Astrocyte (in vitro differentiated cells and primary cell): ENCODE measurements at regions not wholly inside any gene's neighbourhood (a gene's known extent, or its start where the extent isn't known, plus 50 kb on each side); places are given as distances from the start of the nearest gene placed in this dataset.

ENCODE experiments used
- DNase-seq: peaks from one replicate; pipeline ENCODE4 v3.0.0-alpha.2; 2010; ENCODE audit warnings: low read depth
- FAIRE-seq: peaks from 2 replicates; lab custom pipeline; 2011; peaks lifted over from hg19 to GRCh38; lab: Jason Lieb, UNC
- H2AFZ ChIP-seq: 2 replicates; pipeline ENCODE4 v1.6.0; 2012; ENCODE audit warnings: low read depth, low read length, inconsistent platforms
- H3K27ac ChIP-seq: 2 replicates; pipeline ENCODE4 v1.5.1; 2011; ENCODE audit warnings: low read depth, low read length, inconsistent platforms
- H3K27me3 ChIP-seq: 2 replicates; pipeline ENCODE4 v1.6.0; 2011; ENCODE audit warnings: low read length, inconsistent platforms; ENCODE audit not compliant: insufficient read depth
- H3K36me3 ChIP-seq: 2 replicates; pipeline ENCODE4 v1.5.1; 2011; ENCODE audit warnings: low read length, inconsistent platforms; ENCODE audit not compliant: insufficient read depth
- H3K4me1 ChIP-seq: 2 replicates; pipeline ENCODE4 v1.5.1; 2011; ENCODE audit warnings: low read length, inconsistent platforms; ENCODE audit not compliant: insufficient read depth
- H3K4me2 ChIP-seq: 2 replicates; pipeline ENCODE4 v1.6.0; 2012; ENCODE audit warnings: low read length, inconsistent platforms
- H3K4me3 ChIP-seq: 2 replicates; pipeline ENCODE4 v1.5.1; 2011; ENCODE audit warnings: low read depth, mild to moderate bottlenecking, low read length, inconsistent platforms; ENCODE audit not compliant: insufficient read depth
- H3K79me2 ChIP-seq: 2 replicates; pipeline ENCODE4 v1.6.0; 2012; ENCODE audit warnings: mild to moderate bottlenecking, low read length, inconsistent platforms; ENCODE audit not compliant: insufficient read depth
- H3K9ac ChIP-seq: 2 replicates; pipeline ENCODE4 v1.6.0; 2012; ENCODE audit warnings: mild to moderate bottlenecking, low read length, inconsistent platforms
- H3K9me3 ChIP-seq: 2 replicates; pipeline ENCODE4 v1.5.1; 2012; ENCODE audit warnings: low read depth, mild to moderate bottlenecking, low read length, inconsistent platforms; ENCODE audit not compliant: insufficient read depth
- H4K20me1 ChIP-seq: 2 replicates; pipeline ENCODE4 v1.6.0; 2012; ENCODE audit warnings: low read length, inconsistent platforms; ENCODE audit not compliant: insufficient read depth
- H3K27ac Mint-ChIP-seq: one replicate; pipeline ENCODE4 v1.8.0; 2021; ENCODE audit warnings: mild to moderate bottlenecking, mixed read lengths; ENCODE audit not compliant: unreplicated experiment
- H3K27me3 Mint-ChIP-seq: one replicate; pipeline ENCODE4 v1.8.0; 2021; ENCODE audit warnings: low read depth, mixed read lengths; ENCODE audit not compliant: unreplicated experiment
- H3K36me3 Mint-ChIP-seq: one replicate; pipeline ENCODE4 v1.8.0; 2021; ENCODE audit warnings: low read depth, mixed read lengths; ENCODE audit not compliant: unreplicated experiment
- H3K4me1 Mint-ChIP-seq: one replicate; pipeline ENCODE4 v1.8.0; 2021; ENCODE audit warnings: low read depth, mixed read lengths; ENCODE audit not compliant: unreplicated experiment
- H3K4me3 Mint-ChIP-seq: one replicate; pipeline ENCODE4 v1.8.0; 2021; ENCODE audit warnings: mild to moderate bottlenecking, moderate library complexity, mixed read lengths; ENCODE audit not compliant: unreplicated experiment
- H3K9me3 Mint-ChIP-seq: one replicate; pipeline ENCODE4 v1.8.0; 2021; ENCODE audit warnings: mild to moderate bottlenecking, mixed read lengths; ENCODE audit not compliant: unreplicated experiment
- CTCF ChIP-seq: IDR thresholded peaks from 2 replicates; pipeline ENCODE4 v1.5.1; 2011; ENCODE audit warnings: low read depth, mild to moderate bottlenecking, inconsistent platforms, low read length, moderate library complexity; ENCODE audit not compliant: insufficient read depth
- EZH2 ChIP-seq: IDR thresholded peaks from 2 replicates; pipeline ENCODE4 v1.6.1; 2012; ENCODE audit warnings: mild to moderate bottlenecking, low read length, inconsistent platforms; ENCODE audit not compliant: insufficient read depth

DNA sequence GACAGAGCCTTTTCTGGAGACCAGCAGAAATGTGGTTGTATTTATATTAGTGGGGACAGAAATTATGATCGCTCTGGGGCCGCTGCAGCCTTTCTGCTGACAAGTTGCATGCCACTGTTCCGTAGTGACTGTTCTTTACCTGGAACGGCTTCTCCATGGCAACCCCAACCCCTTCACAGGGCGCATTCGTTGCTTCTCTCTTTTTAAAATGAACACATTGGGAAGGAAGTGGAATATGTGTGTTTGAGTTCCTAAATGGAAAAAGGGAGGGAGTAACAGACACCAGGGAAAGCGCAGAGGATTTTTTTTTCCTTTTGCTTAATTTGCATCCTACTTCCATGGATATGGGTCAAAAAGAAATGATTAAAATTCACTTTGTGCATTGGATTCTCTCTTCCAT lies 482.0 kb upstream of the SUCLG2 start:
- Histone ChIP-seq H3K4me1 (no peaks in the 10 kb centered on the region), H3K27me3 (no peaks in the 10 kb centered on the region), H3K79me2 (no peaks in the 10 kb centered on the region), H3K4me3 (no peak overlapping the region), H3K4me2 (no peak overlapping the region), H3K9ac (no peak overlapping the region), H2AFZ (no peak overlapping the region), H3K9me3 (no peaks in the 10 kb centered on the region), H3K36me3 (no peaks in the 10 kb centered on the region), H4K20me1 (no peaks in the 10 kb centered on the region), H3K27ac (no peak overlapping the region)
- TF ChIP-seq EZH2 (no peak), CTCF (no peak)
- DNase-seq (no peak), FAIRE-seq (no peak)
- H3K27me3 Mint-ChIP-seq = no peaks in the 10 kb centered on the region
- H3K4me1 Mint-ChIP-seq = peaks cover 4% of the 10 kb centered on the region
- H3K27ac Mint-ChIP-seq = no peak overlapping the region
- no peak overlapping the region for H3K4me3 Mint-ChIP-seq
- H3K36me3 Mint-ChIP-seq = no peaks in the 10 kb centered on the region
- H3K9me3 Mint-ChIP-seq = no peaks in the 10 kb centered on the region

GRCh38 chr3:68135067-68135466 lies 480.7 kb upstream of the SUCLG2 start:
- Histone ChIP-seq H3K9ac (no peak overlapping the region), H3K4me1 (no peaks in the 10 kb centered on the region), H3K79me2 (no peaks in the 10 kb centered on the region), H2AFZ (no peak overlapping the region), H3K4me3 (no peak overlapping the region), H3K4me2 (no peak overlapping the region), H4K20me1 (no peaks in the 10 kb centered on the region), H3K9me3 (no peaks in the 10 kb centered on the region), H3K27ac (no peak overlapping the region), H3K36me3 (no peaks in the 10 kb centered on the region), H3K27me3 (no peaks in the 10 kb centered on the region)
- Mint-ChIP-seq H3K27me3 (no peaks in the 10 kb centered on the region), H3K4me3 (no peak overlapping the region), H3K36me3 (no peaks in the 10 kb centered on the region), H3K27ac (no peak overlapping the region), H3K4me1 (peaks cover 4% of the 10 kb centered on the region), H3K9me3 (no peaks in the 10 kb centered on the region)
- FAIRE-seq (no peak), DNase-seq (no peak)
- TF ChIP-seq CTCF = no peak
- no peak for TF ChIP-seq EZH2

DNA sequence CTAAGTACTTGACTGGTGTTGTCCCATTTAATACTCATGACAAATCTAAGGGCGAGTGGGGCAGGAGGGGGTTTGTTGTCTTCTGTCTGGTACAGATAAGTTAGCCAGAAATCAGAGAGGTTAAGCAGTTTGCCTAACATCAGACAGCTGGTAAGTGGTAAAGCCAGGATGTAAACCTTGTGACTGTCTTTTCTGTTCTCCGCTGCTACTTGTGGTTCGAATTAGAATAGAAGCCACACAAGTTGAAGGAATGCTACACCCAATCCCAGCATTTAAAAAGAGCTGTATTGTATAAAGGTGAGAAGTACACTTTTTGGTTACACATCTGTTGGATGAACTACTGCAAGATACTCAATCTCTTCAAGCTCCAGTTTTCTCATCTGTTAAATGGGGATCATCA lies 474.7 kb upstream of the SUCLG2 start:
- no peaks in the 10 kb centered on the region for H4K20me1 ChIP-seq
- Mint-ChIP-seq H3K4me1 (no peaks in the 10 kb centered on the region), H3K36me3 (no peaks in the 10 kb centered on the region), H3K4me3 (no peak overlapping the region), H3K27ac (no peak overlapping the region), H3K9me3 (no peaks in the 10 kb centered on the region), H3K27me3 (no peaks in the 10 kb centered on the region)
- no peaks in the 10 kb centered on the region for H3K79me2 ChIP-seq
- no peaks in the 10 kb centered on the region for H3K4me1 ChIP-seq
- H3K9me3 ChIP-seq = peaks cover 6% of the 10 kb centered on the region
- TF ChIP-seq EZH2 = no peak
- TF ChIP-seq CTCF = no peak
- no peak overlapping the region for H3K9ac ChIP-seq
- no peak overlapping the region for H3K4me3 ChIP-seq
- no peaks in the 10 kb centered on the region for H3K27me3 ChIP-seq
- DNase-seq (no peak), FAIRE-seq (no peak)
- no peak overlapping the region for H2AFZ ChIP-seq
- H3K27ac ChIP-seq = no peak overlapping the region
- no peak overlapping the region for H3K4me2 ChIP-seq
- H3K36me3 ChIP-seq = no peaks in the 10 kb centered on the region
